ENCODE measurements at regions not wholly inside any gene's neighbourhood (a gene's known extent, or its start where the extent isn't known, plus 50 kb on each side); places are given as distances from the start of the nearest gene placed in this dataset.
A peak's percentile ranks its signal among the peaks of the same experiment; 100 is the strongest.
"Not testable (repeated sequence)": the region's sequence is repeated elsewhere in the genome, so short reads cannot be mapped to it uniquely, and the experiment has no call there.

- Mint-ChIP-seq H3K9me3 (no peaks in the 10 kb centered on the region), H3K27ac (no peak overlapping the region), H3K36me3 (ENCODE audit: low read depth) (no peaks in the 10 kb centered on the region), H3K27me3 (peaks cover 8% of the 10 kb centered on the region), H3K4me3 (no peak overlapping the region), H3K4me1 (ENCODE audit: low read depth) (peaks cover 24% of the 10 kb centered on the region)
- intact Hi-C loops (cut with micrococcal nuclease), result no loop called here
Measured at GRCh38 chr3:194910414-194910984, 224.8 kb downstream of the FAM43A start.

- H3K27ac Mint-ChIP-seq, result no peak overlapping the region
- peaks cover 23% of the 10 kb centered on the region for H3K4me1 Mint-ChIP-seq (ENCODE audit: low read depth)
- no peaks in the 10 kb centered on the region for H3K36me3 Mint-ChIP-seq (ENCODE audit: low read depth)
- H3K4me3 Mint-ChIP-seq, result no peak overlapping the region
- H3K27me3 Mint-ChIP-seq, result peaks cover 6% of the 10 kb centered on the region
- intact Hi-C loops (cut with micrococcal nuclease), result no loop called here
- no peaks in the 10 kb centered on the region for H3K9me3 Mint-ChIP-seq
Measured at GRCh38 chr3:194913316-194913715, 227.6 kb downstream of the FAM43A start.

GRCh38 chr3:194924889-194925288, 239.2 kb downstream of the FAM43A start:
- H3K27ac Mint-ChIP-seq, result peak overlapping the region; percentile 60
- H3K4me3 Mint-ChIP-seq, result not testable (repeated sequence)

GRCh38 chr3:194925614-194926013, 239.9 kb downstream of the FAM43A start:
- H3K27ac Mint-ChIP-seq, result peak overlapping the region; percentile 60
- intact Hi-C loops (cut with micrococcal nuclease), result loop anchor here (5.0 kb wide), 1 partner anchor 58 kb away; no protein-coding TSS in a partner anchor
- no peak overlapping the region for H3K4me3 Mint-ChIP-seq
- no peaks in the 10 kb centered on the region for H3K27me3 Mint-ChIP-seq
- no peaks in the 10 kb centered on the region for H3K36me3 Mint-ChIP-seq (ENCODE audit: low read depth)
- peaks cover 56% of the 10 kb centered on the region for H3K4me1 Mint-ChIP-seq (ENCODE audit: low read depth)
- H3K9me3 Mint-ChIP-seq, result no peaks in the 10 kb centered on the region

More at GRCh38 chr3:194924889-194925288, 239.2 kb downstream of the FAM43A start:
- not testable (repeated sequence) for H3K9me3 Mint-ChIP-seq; H3K36me3 Mint-ChIP-seq (ENCODE audit: low read depth); H3K27me3 Mint-ChIP-seq
- H3K4me1 Mint-ChIP-seq (ENCODE audit: low read depth), result peaks cover 51% of the 10 kb centered on the region
- intact Hi-C loops (cut with micrococcal nuclease), result loop anchor here (5.0 kb wide), 1 partner anchor 58 kb away; no protein-coding TSS in a partner anchor

GRCh38 chr3:194928227-194928626, 242.5 kb downstream of the FAM43A start:
- Mint-ChIP-seq H3K36me3 (ENCODE audit: low read depth) (no peaks in the 10 kb centered on the region), H3K9me3 (no peaks in the 10 kb centered on the region), H3K27ac (peak overlapping the region; percentile 90), H3K4me3 (no peak overlapping the region), H3K4me1 (ENCODE audit: low read depth) (peaks cover 75% of the 10 kb centered on the region), H3K27me3 (peaks cover 3% of the 10 kb centered on the region)
- intact Hi-C loops (cut with micrococcal nuclease), result loop anchor here (5.0 kb wide), 1 partner anchor 61 kb away; no protein-coding TSS in a partner anchor

GRCh38 chr3:194928831-194929577, 243.3 kb downstream of the FAM43A start:
- peak overlapping the region; percentile 90 for H3K27ac Mint-ChIP-seq
- H3K4me1 Mint-ChIP-seq (ENCODE audit: low read depth), result peaks cover 72% of the 10 kb centered on the region
- intact Hi-C loops (cut with micrococcal nuclease), result loop anchor here (5.0 kb wide), 1 partner anchor 62 kb away; no protein-coding TSS in a partner anchor
- H3K4me3 Mint-ChIP-seq, result peak overlapping the region; percentile 24
- no peaks in the 10 kb centered on the region for H3K36me3 Mint-ChIP-seq (ENCODE audit: low read depth)
- peaks cover 3% of the 10 kb centered on the region for H3K27me3 Mint-ChIP-seq
- no peaks in the 10 kb centered on the region for H3K9me3 Mint-ChIP-seq

GRCh38 chr3:194929578-194929960, 243.9 kb downstream of the FAM43A start:
- intact Hi-C loops (cut with micrococcal nuclease), result loop anchor here (5.0 kb wide), 1 partner anchor 62 kb away; no protein-coding TSS in a partner anchor
- no peaks in the 10 kb centered on the region for H3K9me3 Mint-ChIP-seq
- peaks cover 67% of the 10 kb centered on the region for H3K4me1 Mint-ChIP-seq (ENCODE audit: low read depth)
- no peak overlapping the region for H3K4me3 Mint-ChIP-seq
- peak overlapping the region; percentile 90 for H3K27ac Mint-ChIP-seq
- no peaks in the 10 kb centered on the region for H3K36me3 Mint-ChIP-seq (ENCODE audit: low read depth)
- peaks cover 3% of the 10 kb centered on the region for H3K27me3 Mint-ChIP-seq

GRCh38 chr3:194930377-194931204, 244.9 kb downstream of the FAM43A start:
- H3K36me3 Mint-ChIP-seq (ENCODE audit: low read depth), result no peaks in the 10 kb centered on the region
- peaks cover 67% of the 10 kb centered on the region for H3K4me1 Mint-ChIP-seq (ENCODE audit: low read depth)
- H3K4me3 Mint-ChIP-seq, result no peak overlapping the region
- intact Hi-C loops (cut with micrococcal nuclease), result no loop called here
- peaks cover 3% of the 10 kb centered on the region for H3K27me3 Mint-ChIP-seq
- H3K27ac Mint-ChIP-seq, result peak overlapping the region; percentile 47
- H3K9me3 Mint-ChIP-seq, result no peaks in the 10 kb centered on the region

- no peak overlapping the region for H3K4me3 Mint-ChIP-seq
- H3K36me3 Mint-ChIP-seq (ENCODE audit: low read depth), result no peaks in the 10 kb centered on the region
- peaks cover 3% of the 10 kb centered on the region for H3K27me3 Mint-ChIP-seq
- H3K4me1 Mint-ChIP-seq (ENCODE audit: low read depth), result peaks cover 66% of the 10 kb centered on the region
- H3K27ac Mint-ChIP-seq, result peak overlapping the region; percentile 47
- H3K9me3 Mint-ChIP-seq, result no peaks in the 10 kb centered on the region
- intact Hi-C loops (cut with micrococcal nuclease), result no loop called here
Measured at GRCh38 chr3:194931347-194931746, 245.7 kb downstream of the FAM43A start.

- H3K4me3 Mint-ChIP-seq, result no peak overlapping the region
- H3K27ac Mint-ChIP-seq, result no peak overlapping the region
- peaks cover 63% of the 10 kb centered on the region for H3K4me1 Mint-ChIP-seq (ENCODE audit: low read depth)
- H3K36me3 Mint-ChIP-seq (ENCODE audit: low read depth), result no peaks in the 10 kb centered on the region
- H3K9me3 Mint-ChIP-seq, result no peaks in the 10 kb centered on the region
- peaks cover 3% of the 10 kb centered on the region for H3K27me3 Mint-ChIP-seq
- intact Hi-C loops (cut with micrococcal nuclease), result no loop called here
Measured at GRCh38 chr3:194931865-194932264, 246.2 kb downstream of the FAM43A start.

- no peak overlapping the region for H3K4me3 Mint-ChIP-seq
- no peaks in the 10 kb centered on the region for H3K36me3 Mint-ChIP-seq (ENCODE audit: low read depth)
- H3K9me3 Mint-ChIP-seq, result no peaks in the 10 kb centered on the region
- H3K27me3 Mint-ChIP-seq, result peaks cover 3% of the 10 kb centered on the region
- intact Hi-C loops (cut with micrococcal nuclease), result no loop called here
- no peak overlapping the region for H3K27ac Mint-ChIP-seq
- H3K4me1 Mint-ChIP-seq (ENCODE audit: low read depth), result peaks cover 54% of the 10 kb centered on the region
Measured at GRCh38 chr3:194933465-194933864, 247.8 kb downstream of the FAM43A start.

GRCh38 chr3:194935061-194935460, 249.4 kb downstream of the FAM43A start:
- H3K36me3 Mint-ChIP-seq (ENCODE audit: low read depth), result no peaks in the 10 kb centered on the region
- H3K27ac Mint-ChIP-seq, result no peak overlapping the region
- peaks cover 10% of the 10 kb centered on the region for H3K27me3 Mint-ChIP-seq
- peaks cover 59% of the 10 kb centered on the region for H3K4me1 Mint-ChIP-seq (ENCODE audit: low read depth)
- intact Hi-C loops (cut with micrococcal nuclease), result no loop called here
- no peak overlapping the region for H3K4me3 Mint-ChIP-seq
- no peaks in the 10 kb centered on the region for H3K9me3 Mint-ChIP-seq

GRCh38 chr3:194935632-194936470, 250.2 kb downstream of the FAM43A start:
- H3K9me3 Mint-ChIP-seq, result no peaks in the 10 kb centered on the region
- H3K36me3 Mint-ChIP-seq (ENCODE audit: low read depth), result no peaks in the 10 kb centered on the region
- H3K27me3 Mint-ChIP-seq, result peaks cover 11% of the 10 kb centered on the region
- no peak overlapping the region for H3K4me3 Mint-ChIP-seq
- H3K4me1 Mint-ChIP-seq (ENCODE audit: low read depth), result peaks cover 59% of the 10 kb centered on the region
- H3K27ac Mint-ChIP-seq, result no peak overlapping the region
- intact Hi-C loops (cut with micrococcal nuclease), result no loop called here
